Peyer's patch (tissue), 4 donors: ENCODE measurements at regions not wholly inside any gene's neighbourhood (a gene's known extent, or its start where the extent isn't known, plus 50 kb on each side); places are given as distances from the start of the nearest gene placed in this dataset.
A peak's percentile ranks its signal among the peaks of the same experiment; 100 is the strongest.

Experiments used
- DNase-seq, 3 donors: peaks; one replicate each; pipeline ENCODE4 v3.0.0-alpha.2; 2017 to 2019
- H3K27ac ChIP-seq, 4 donors: fragments of 200-600 bp; sonication (generic); one replicate each; pipeline ENCODE4 v1.5.1; 2016 to 2019
- H3K27me3 ChIP-seq, 2 donors: fragments of 200-600 bp; sonication (generic); one replicate each; pipeline ENCODE4 v1.5.1; 2019
- H3K36me3 ChIP-seq, 3 donors: fragments of 200-600 bp; sonication (generic); one replicate each; pipeline ENCODE4 v1.5.1; 2016 to 2019
- H3K4me1 ChIP-seq, 4 donors: fragments of 200-600 bp; sonication (generic); one replicate each; pipeline ENCODE4 v1.5.1; 2016 to 2019
- H3K4me3 ChIP-seq, 4 donors: fragments of 200-600 bp; sonication (generic); 1 replicate in 3 of 4; 2 replicates in 1 of 4; pipeline ENCODE4 v1.5.1; 2016 to 2019; ENCODE audit warnings: mild to moderate bottlenecking in 1 of 4
- H3K9me3 ChIP-seq, 4 donors: fragments of 200-600 bp; sonication (generic); one replicate each; pipeline ENCODE4 v1.5.1; 2016 to 2019; ENCODE audit warnings: mild to moderate bottlenecking in 1 of 4
- POLR2A ChIP-seq, 2 donors: fragments of 450-650 bp; IDR thresholded peaks; one replicate each; pipeline ENCODE4 v1.5.1; 2017; ENCODE audit warnings: antibody characterized with exemption in 2 of 2, mild to moderate bottlenecking in 2 of 2, moderate library complexity in 2 of 2
- TF ChIP-seq, protein P1 (sequence below), 6 experiments: fragments of 450-650 bp in 4 of 6; fragments of 200-600 bp in 2 of 6; sonication (generic) in 1 of 6; IDR thresholded peaks; one replicate each; pipeline ENCODE4 v1.5.1; 2017 to 2019; ENCODE audit warnings: antibody characterized with exemption in 6 of 6, mild to moderate bottlenecking in 3 of 6, moderate library complexity in 1 of 6

DNA sequence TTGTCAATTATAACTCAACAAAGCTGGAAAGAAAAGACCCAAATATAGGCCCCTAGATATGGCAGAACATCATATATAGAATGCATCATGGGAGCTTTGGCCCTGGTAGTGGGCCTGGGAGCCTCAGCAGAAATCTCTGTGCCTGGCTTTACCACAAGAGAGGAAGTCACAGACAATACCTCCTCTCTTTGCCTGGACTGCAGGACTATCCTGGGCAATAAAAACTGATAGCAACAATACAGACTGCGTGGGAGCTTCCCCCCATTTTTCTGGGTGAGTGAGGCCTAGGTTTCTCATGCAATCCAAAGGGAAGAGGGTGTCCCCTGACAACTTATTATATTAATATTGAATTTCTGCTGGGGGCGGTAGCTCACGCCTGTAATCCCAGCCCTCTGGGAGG lies 64.0 kb upstream of the NFKB1 start:
- Histone ChIP-seq H3K27ac (no peak overlapping the region), H3K27me3 (no peaks in the 10 kb centered on the region), H3K36me3 (no peaks in the 10 kb centered on the region), H3K4me3 (no peak overlapping the region), H3K9me3 (no peaks in the 10 kb centered on the region), H3K4me1 (no peaks in the 10 kb centered on the region)
- DNase-seq = no peak
- no peak for TF ChIP-seq POLR2A (IDR thresholded peaks at IDR 0.05)
- TF ChIP-seq, protein P1, sequence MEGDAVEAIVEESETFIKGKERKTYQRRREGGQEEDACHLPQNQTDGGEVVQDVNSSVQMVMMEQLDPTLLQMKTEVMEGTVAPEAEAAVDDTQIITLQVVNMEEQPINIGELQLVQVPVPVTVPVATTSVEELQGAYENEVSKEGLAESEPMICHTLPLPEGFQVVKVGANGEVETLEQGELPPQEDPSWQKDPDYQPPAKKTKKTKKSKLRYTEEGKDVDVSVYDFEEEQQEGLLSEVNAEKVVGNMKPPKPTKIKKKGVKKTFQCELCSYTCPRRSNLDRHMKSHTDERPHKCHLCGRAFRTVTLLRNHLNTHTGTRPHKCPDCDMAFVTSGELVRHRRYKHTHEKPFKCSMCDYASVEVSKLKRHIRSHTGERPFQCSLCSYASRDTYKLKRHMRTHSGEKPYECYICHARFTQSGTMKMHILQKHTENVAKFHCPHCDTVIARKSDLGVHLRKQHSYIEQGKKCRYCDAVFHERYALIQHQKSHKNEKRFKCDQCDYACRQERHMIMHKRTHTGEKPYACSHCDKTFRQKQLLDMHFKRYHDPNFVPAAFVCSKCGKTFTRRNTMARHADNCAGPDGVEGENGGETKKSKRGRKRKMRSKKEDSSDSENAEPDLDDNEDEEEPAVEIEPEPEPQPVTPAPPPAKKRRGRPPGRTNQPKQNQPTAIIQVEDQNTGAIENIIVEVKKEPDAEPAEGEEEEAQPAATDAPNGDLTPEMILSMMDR (IDR thresholded peaks at IDR 0.05) = no peak

DNA sequence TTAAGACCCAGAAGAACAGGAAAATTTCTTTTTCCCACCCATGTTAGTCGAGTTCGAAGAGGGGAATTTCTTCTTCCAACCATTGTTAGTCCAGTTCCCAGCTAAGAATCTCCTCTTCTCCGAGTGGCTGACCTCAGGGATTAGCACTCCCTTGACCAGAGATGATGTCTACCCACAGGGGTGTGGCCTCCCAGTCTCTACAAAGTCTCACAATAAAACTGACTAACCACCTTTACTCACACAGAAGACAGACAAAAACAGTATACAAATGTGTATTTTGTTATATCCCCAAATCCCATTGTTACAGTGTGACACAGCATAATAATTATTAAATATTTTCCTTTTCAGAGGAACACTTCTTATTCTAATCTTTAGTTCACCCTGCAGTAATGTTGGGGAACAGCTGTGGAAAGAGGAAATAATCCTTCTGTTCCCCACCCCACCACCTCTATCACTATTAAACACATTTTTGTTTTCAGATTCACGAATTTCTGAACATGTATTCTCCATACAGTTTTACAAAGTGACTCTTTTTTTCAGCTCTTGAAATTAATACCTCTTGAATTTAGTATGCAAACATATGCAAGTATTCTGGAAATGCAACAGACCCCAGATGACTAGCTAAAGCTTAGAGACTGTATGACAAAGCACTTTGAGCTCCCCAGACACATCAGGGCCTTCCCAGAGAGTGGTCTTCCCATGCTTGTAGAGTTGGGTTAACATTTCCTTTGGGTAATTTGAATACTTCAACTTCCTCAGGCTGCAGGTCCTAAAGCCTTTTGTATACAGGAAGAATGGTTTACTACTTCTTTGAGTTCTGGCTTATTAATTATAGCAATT lies 62.5 kb upstream of the NFKB1 start:
- H3K4me3 ChIP-seq = no peak overlapping the region
- TF ChIP-seq, protein P1 (IDR thresholded peaks at IDR 0.05) = no peak
- no peak for TF ChIP-seq POLR2A (IDR thresholded peaks at IDR 0.05)
- H3K27ac ChIP-seq = peak overlapping the region in 1 of 4 donors; percentile 0
- no peaks in the 10 kb centered on the region for H3K9me3 ChIP-seq
- H3K4me1 ChIP-seq = no peaks in the 10 kb centered on the region
- no peak for DNase-seq
- no peaks in the 10 kb centered on the region for H3K36me3 ChIP-seq
- H3K27me3 ChIP-seq = no peaks in the 10 kb centered on the region

DNA sequence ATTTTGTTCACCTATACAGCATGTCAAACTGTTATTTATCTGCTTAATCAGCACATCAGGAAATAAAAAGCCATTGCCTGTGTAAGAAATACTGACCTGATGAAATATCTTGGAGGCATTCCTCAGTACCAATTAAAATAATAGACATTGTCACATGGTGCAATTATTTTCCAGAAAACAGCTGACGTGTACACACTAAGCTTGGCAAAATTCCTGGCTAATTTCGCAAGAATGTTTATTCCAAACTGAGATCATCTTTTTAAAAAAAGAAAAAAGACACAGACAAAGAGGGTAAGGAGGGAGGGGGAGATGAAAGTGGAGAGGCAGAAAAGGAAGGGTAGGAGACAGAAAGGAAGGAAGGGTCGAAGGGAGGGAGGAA lies 61.9 kb upstream of the NFKB1 start:
- no peaks in the 10 kb centered on the region for H3K4me1 ChIP-seq
- TF ChIP-seq, protein P1 (IDR thresholded peaks at IDR 0.05) = no peak
- TF ChIP-seq POLR2A (IDR thresholded peaks at IDR 0.05) = no peak
- H3K27ac ChIP-seq = peak overlapping the region in 1 of 4 donors; percentile 0
- H3K36me3 ChIP-seq = no peaks in the 10 kb centered on the region
- H3K27me3 ChIP-seq = no peaks in the 10 kb centered on the region
- no peaks in the 10 kb centered on the region for H3K9me3 ChIP-seq
- DNase-seq = no peak
- H3K4me3 ChIP-seq = no peak overlapping the region

DNA sequence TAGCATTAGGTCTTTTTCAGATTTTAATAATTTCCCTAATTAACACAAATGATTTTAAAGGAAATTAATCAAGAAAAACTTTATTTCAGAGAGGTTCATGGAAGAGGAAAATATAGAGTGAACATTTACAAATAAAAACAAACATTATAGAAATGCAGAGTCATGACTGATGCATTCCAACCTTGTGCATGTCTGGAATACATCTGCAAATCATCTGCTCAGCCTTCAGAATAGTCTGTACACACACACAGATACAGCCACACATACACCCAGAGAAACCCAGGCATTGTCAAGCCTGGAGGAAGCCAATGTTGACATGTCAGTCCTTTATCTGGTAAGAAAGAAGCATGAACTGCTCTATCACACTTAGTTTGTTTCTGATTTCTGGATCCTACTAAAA lies 61.3 kb upstream of the NFKB1 start:
- H3K27me3 ChIP-seq = no peaks in the 10 kb centered on the region
- H3K27ac ChIP-seq = no peak overlapping the region
- no peak for TF ChIP-seq POLR2A (IDR thresholded peaks at IDR 0.05)
- TF ChIP-seq, protein P1 (IDR thresholded peaks at IDR 0.05) = no peak
- H3K9me3 ChIP-seq = no peaks in the 10 kb centered on the region
- no peaks in the 10 kb centered on the region for H3K36me3 ChIP-seq
- DNase-seq = no peak
- H3K4me3 ChIP-seq = no peak overlapping the region
- no peaks in the 10 kb centered on the region for H3K4me1 ChIP-seq

DNA sequence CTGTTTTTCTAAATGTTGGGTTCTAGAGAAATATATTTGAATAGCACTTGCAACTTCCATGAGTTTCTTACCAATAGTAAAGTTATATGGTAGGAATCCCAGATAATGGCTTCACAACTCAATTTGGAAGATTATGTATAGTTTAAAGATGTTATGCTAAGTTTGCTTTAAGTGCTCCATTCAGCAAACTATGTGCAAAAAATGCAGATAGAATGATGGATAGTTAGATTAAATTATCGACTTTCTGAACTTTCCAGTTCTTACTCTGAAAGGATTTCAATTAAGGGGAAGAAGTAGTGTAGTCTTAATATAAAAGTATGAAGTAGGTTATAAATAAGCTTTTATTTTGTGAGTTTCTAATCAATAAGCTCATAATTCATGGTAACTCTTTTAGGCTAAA lies 60.7 kb upstream of the NFKB1 start:
- Histone ChIP-seq H3K27ac (no peak overlapping the region), H3K27me3 (no peaks in the 10 kb centered on the region), H3K4me1 (no peaks in the 10 kb centered on the region), H3K9me3 (no peaks in the 10 kb centered on the region), H3K4me3 (no peak overlapping the region), H3K36me3 (no peaks in the 10 kb centered on the region)
- no peak for TF ChIP-seq POLR2A (IDR thresholded peaks at IDR 0.05)
- TF ChIP-seq, protein P1 (IDR thresholded peaks at IDR 0.05) = no peak
- no peak for DNase-seq
